ENCODE measurements at regions not wholly inside any gene's neighbourhood (a gene's known extent, or its start where the extent isn't known, plus 50 kb on each side); places are given as distances from the start of the nearest gene placed in this dataset.

DNA sequence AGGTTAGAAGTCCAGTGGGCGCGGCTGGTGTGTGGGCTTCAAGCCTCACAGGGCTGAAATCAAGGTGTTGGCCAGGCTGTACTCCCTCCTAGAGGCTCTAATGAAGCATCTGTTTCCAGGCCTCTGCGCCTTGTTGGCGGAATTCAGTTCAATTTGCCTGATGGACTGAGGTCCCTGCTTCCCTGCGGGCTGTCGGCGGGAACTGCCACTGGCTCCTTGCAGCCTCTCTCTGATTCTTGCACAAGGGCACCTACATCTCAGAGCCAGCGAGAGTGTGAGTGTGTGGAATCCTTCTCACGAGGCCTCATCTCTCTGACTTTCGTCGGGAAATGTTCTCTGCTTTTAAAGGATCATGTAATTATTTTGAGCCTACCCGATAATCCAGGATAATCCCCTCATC, 128.6 kb downstream of the DLEU7 start:
- no peak for ATAC-seq (ENCODE audit: poor library complexity)
- intact Hi-C loops (cut with DNase I) = no loop called here
- no peak for DNase-seq

DNA sequence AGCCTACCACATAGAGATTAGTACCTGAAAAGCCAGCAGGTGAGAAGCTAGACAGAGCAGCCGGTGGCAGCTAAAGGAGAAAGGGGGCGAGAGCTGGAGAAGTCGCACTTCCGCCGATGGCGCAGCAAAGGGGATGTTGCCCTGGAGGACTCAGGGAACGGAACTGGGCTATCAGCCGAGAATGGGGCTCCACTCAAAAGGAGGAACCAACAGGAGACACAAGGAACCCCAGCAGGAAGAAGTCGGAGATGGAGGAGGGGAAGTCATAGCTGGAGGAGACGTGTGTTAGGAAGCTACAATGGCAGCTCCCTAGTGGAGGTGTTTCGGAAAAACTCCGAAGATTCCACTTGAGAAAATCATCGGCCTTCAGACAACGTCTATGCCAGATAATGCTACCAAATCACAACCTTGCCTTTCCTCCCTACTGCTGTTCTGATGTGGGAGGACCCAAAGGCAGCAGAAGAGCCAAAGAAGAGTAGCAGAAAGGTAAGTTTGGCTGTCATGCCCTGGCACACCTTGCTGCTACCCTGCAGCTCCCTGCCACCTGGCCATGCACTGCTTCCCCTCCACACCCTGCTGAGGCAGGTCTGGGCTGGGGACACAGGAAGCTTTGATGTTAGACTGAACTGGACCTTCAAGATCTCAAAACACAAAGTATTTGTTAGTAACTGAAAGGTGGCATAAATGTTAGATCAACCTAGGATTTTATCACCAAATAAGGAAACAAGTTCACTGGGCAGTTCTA, 127.9 kb downstream of the DLEU7 start:
- intact Hi-C loops (cut with DNase I) = no loop called here
- ATAC-seq (ENCODE audit: poor library complexity) (peak; percentile 65), DNase-seq (peak; percentile 74)

DNA sequence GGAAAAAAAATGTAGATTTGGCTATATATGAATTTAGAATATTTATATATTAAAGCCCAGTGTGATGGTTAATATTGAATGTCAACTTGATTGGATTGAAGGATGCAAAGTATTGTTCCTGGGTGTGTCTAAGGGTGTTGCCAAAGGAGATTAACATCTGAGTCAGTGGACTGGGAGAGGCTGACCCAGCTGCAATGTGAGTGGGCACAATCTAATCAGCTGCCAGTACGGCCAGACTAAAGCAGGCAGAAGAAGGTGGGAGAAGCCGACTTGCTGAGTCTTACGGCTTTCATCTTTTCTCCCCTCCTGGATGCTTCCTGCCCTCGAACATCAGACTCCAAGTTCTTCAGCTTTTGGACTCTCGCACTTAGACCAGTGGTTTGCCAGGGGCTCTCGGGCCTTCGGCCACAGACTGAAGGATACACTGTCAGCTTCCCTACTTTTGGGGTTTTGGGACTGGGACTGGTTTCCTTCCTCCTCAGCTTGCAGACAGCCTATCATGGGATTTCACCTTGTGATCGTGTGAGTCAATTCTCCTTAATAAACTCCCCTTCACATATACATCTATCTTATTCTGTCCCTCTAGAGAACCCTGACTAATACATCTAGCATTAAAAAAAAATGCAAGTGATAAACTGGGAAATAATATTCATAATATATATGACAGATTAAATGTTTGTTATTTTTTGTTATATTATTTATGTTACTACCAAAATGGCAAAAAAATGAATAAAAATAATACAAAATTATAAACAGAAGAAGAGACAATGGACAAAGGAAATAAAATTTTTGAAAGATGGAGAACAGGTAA, 122.4 kb downstream of the DLEU7 start:
- intact Hi-C loops (cut with DNase I) = no loop called here
- no peak for DNase-seq
- no peak for ATAC-seq (ENCODE audit: poor library complexity)

DNA sequence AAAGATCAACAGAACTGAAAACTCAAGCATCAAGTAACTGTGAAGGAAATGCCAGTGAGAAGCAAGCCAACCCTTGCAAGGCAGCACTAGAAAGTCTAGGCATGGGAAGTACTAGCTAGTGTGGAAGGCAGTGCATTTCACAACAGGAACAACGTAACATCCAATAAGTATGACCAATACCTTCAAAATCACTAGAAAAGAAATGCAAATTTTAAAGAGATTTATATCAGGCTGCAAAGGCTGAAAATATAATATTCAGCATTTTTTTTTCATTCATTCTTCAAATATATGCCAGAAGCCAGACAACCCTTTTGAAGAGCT, 121.9 kb downstream of the DLEU7 start:
- intact Hi-C loops (cut with DNase I) = no loop called here

DNA sequence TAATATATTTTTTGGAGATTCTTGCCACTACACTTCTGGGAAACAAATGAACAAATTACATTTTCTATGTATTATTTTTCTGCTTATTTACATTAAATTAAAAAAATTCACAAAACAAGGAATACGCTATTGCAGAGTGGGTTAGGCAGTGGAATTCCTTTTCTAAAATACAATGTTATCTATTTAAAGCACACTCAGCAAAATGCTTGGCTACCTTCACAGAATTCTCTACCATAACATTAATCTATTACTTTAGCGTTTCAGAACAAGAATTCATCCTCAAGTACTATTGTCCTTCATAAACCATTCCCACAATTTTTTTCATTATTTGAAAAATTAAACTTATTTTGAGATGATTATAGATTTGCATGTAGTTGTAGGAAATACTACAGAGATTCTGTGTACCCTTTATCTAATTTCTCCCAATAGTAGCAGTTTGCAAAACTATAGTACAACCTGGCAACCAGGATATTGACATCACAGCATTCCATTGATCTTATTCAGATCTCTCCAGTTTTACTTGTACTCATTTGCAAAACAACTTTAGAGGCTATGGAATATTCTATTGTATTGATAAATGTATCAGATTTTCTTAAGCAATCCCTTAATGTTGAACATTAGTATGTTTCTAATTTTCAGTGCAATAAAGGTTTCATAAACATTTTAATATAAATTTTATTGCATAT, 120.9 kb downstream of the DLEU7 start:
- intact Hi-C loops (cut with DNase I) = no loop called here
- ATAC-seq (ENCODE audit: poor library complexity) = no peak

More for the DNA sequence above, 121.9 kb downstream of the DLEU7 start:
- ATAC-seq (ENCODE audit: poor library complexity) = no peak
- DNase-seq = no peak

DNA sequence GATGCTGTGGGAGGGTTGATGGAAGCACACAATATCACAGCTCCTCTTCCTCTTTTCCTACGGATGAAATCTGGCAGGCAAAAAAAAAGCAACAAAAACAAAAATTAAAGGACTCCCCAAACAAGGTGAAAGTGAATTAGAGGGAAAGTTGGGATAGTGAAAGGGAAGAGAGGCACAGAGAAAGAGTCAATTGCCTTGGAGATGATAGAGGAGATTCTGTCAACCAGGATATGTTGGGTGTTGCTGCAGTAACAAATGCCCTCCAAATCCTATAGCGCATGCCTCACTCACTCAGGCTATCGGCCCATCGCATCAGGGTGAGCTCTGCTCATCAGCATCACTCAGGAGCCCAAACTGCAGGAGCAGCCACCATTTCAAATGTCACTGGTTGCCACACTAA, 119.1 kb downstream of the DLEU7 start:
- ATAC-seq (ENCODE audit: poor library complexity) (no peak), DNase-seq (no peak)
- intact Hi-C loops (cut with DNase I) = no loop called here

More for the DNA sequence above, 120.9 kb downstream of the DLEU7 start:
- no peak for DNase-seq

DNA sequence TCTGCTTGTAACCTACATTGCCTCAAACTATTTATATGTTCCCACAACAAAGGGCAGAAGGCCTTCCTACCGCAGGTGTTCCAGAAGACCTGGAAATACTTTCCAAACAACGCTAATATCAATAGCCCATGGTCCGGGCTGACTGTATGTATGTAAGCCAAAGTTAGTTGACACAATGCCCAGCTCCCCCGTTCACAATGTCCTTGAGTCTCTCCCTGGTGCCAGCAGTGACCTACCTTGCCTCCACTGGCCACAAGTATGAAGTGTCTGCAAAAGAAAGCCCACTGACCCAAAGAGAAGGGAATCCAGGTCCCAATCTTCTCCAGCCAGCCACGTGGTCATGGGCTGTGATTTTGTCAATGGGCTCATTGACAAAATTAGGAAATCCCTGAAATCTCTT, 118.6 kb downstream of the DLEU7 start:
- ATAC-seq (ENCODE audit: poor library complexity) (no peak), DNase-seq (no peak)
- intact Hi-C loops (cut with DNase I) = no loop called here

DNA sequence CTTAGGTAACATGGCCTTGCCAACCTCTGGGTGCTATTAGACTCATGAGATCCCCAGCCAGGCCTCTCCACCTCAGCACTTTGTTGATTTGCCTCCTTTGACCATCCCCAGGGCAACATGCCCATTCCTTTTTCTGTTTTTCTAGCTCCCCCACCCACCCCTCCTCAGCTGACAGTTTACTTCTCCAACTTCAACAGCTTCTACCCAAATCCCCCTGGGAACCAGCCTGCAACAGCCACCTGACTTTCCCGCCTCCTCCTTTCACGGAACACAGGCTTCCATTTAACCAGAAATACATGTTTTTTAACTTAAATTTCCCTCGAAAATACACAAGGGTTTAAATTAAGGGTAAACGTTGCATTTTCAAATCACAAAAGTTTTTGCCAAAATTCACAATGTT, 117.3 kb downstream of the DLEU7 start:
- intact Hi-C loops (cut with DNase I) = no loop called here
- DNase-seq (no peak), ATAC-seq (ENCODE audit: poor library complexity) (no peak)

DNA sequence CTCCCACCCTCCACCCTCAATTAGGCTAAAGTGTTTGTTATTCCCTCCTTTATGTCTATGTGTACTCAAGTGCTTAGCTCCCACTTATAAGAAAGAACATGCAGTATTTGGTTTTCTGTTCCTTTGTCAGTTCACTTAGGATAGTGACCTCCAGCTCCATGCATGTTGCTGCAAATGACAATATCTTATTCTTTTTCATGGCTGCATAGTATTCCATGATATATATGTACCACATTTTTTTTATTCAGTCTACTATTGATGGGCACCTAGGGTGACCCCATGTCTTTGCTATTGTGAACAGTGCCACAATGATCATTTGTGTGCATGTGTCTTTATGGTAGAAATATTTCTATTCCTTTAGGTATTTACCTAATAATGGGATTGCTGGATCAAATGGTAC, 114.3 kb downstream of the DLEU7 start:
- DNase-seq = no peak
- intact Hi-C loops (cut with DNase I) = no loop called here
- ATAC-seq (ENCODE audit: poor library complexity) = no peak

DNA sequence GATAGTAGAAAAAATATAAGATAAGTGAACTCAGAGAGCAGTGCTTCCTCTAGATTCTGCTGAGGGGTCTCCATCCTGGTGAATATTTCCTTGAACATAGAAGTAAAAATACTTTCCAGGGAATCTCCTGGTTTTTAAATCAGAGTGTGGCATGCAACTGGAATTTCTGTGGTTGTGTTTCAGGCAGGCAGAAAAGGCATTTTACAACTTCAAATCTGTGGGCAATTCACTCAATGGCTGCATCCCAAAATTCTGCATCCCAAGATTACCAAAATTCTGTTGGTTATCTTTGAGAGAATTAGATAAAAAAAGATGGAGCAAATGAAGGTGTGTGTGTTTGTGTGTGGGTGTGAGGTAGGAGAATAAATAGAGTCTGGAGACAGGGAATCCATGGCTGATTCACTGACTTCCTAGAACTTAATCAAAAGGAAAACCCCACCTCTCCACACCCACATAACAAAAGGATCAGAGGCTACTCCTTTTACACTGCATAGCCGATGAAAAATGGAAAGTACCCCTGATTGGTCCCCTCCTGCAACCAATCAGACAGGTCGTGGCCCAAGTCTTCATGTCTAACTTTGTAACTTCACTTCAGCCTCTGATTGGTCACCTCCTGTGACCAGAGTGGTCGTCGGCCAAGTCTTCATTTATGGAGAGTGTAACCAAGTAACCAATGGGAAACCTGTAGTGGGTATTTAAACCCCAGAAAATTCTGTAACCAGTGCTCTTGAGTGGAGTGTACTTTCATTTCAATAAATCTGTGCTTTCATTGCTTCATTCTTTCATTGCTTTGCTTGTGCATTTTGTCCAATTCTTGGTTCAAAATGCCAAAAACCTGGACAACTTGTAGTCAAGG, 112.8 kb downstream of the DLEU7 start:
- intact Hi-C loops (cut with DNase I) = no loop called here
- ATAC-seq (ENCODE audit: poor library complexity) (no peak), DNase-seq (no peak)

DNA sequence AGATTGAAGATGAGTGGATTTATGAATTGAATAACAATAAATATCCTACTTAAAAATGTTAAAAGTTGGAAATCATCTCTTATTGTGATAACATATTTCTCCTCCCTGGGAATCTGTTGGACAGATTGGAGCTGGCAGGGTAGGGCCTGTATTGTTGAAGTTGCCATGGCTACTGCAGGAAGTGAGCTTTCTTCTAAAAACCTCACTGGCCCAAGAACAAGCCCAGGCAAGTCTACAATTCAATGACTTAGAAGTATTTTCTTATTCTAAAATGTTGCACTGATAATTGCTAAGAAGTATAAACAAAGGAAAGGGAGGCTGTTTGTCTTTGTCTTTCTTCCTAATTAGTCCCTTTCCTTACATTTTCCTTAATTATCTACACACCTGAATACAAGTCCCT, 112.1 kb downstream of the DLEU7 start:
- intact Hi-C loops (cut with DNase I) = no loop called here
- DNase-seq = no peak
- ATAC-seq (ENCODE audit: poor library complexity) = no peak

DNA sequence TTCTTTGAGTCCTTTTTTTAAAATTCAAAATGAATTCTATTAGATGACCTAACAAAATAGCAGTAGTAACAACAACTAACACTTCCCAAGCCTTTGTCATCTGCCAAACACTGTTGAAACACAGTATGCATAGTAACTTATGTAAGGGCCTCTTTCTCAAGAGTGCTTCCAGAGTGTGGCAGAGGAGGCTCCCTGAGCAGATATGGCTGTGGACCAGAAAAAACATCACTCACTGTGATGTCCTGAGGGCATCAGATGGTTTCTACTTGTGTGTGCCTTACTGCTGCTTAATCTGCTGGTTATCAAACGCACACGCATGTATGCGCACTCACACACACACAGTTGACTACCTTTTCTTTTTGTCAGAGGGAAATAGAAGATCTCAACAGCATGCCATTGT, 110.8 kb downstream of the DLEU7 start:
- intact Hi-C loops (cut with DNase I) = no loop called here
- no peak for ATAC-seq (ENCODE audit: poor library complexity)
- DNase-seq = no peak

DNA sequence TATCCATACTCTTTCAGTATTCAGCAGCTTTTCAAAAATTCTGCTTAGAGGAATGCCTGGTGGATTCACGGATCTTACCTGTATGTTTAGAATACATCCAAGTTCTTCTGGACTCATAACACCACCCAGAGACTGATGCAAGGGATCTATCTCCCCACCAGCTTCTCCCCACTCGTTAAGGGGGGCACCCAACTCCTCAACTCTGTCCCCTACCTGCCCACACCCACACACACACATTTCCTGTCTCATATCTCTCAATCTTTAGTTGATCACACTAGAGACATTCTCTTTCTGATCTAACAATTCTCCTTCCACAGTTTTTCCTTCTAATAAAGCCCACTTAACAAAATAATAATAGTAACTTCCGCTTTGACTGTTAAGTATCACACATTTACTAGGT, 110.1 kb downstream of the DLEU7 start:
- ATAC-seq (ENCODE audit: poor library complexity) (no peak), DNase-seq (no peak)
- intact Hi-C loops (cut with DNase I) = no loop called here

DNA sequence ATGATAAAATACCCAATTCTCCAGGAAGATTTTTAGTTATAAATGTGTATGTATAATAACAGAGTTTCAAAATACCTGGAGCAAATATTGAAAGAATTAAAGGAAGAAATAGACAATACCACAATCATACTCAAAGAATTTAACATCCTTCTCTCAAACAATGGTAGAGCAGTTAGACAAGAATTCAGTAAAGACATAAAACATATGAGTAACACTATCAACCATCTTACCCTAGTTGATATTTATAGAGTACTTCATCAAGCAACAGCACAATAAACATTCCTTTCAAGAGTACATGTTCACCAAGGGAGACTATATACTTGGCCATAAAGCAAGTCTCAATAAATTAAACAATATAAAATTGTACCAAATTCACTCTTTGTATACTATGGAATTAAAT, 108.4 kb downstream of the DLEU7 start:
- intact Hi-C loops (cut with DNase I) = no loop called here
- DNase-seq = no peak
- no peak for ATAC-seq (ENCODE audit: poor library complexity)

DNA sequence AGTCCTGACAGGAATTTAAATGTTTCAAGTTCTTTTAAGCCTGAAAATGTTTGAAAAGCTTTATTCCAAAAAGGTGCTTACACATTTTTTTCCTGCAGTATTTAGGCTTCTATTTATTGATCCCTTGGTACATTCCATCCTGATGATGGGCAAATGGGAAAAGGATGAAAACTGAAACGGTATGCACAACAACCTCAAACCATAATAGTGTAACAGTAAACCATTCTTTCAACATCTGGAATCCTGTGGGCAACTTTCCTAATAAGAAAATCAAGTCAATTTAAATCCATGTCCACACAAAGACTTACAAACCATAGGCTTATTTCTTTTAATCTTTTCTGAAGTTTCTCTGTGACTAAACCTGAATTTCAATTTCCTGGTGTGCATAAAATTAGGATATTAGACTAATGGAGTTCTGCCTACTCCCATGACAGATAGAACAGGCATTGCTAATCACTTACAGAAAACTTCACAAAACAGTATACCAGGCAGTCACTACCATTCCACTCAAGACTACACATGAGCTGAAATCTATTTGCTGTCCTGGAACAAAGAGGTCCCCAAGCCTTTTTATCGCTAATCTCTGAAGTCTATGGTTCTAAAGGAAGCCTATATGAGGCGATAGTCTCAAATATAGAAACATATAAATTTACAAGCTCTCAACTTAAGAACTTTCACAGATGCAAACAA, 103.3 kb downstream of the DLEU7 start:
- no peak for DNase-seq
- intact Hi-C loops (cut with DNase I) = no loop called here
- ATAC-seq (ENCODE audit: poor library complexity) = no peak

DNA sequence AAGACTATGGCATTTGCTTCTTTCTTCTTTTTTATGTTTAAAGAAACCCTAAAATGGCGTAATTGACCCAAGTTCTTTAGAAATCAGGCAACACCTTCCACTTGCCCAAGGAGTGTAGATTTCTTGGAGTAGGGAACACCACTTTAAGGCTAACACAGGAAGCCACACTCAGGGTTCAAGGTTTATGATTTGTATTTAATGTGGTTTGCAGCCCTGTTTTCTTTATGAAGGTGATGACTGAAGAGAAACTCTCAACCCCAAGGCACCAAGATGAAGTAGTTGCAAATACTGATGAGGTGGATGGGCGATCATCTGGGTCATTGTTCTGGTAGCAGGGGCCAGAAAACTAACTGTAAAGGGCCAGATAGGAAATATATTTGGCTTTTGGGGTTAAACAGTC, 101.1 kb downstream of the DLEU7 start:
- DNase-seq = no peak
- no peak for ATAC-seq (ENCODE audit: poor library complexity)
- intact Hi-C loops (cut with DNase I) = no loop called here

DNA sequence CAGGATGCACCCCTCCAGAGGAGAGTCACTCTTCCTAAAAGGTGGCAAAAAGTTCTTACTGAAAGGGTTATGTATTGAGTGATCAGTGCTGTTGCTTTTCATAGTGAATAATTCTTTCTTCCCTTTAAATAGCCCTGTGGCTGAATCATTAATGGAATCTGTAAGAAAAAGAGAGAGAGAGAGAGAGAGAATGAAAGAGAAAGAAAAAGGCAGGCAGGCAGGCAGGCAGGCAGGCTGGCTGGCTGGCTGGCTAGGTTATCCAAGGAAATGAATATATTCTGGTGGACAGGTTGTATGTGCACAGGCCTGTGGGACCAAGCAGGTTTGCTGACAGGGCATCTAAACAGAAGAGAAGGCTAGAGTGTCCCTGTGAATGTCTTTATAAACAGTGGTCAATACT, 100.5 kb downstream of the DLEU7 start:
- DNase-seq = no peak
- ATAC-seq (ENCODE audit: poor library complexity) = no peak
- intact Hi-C loops (cut with DNase I) = no loop called here

DNA sequence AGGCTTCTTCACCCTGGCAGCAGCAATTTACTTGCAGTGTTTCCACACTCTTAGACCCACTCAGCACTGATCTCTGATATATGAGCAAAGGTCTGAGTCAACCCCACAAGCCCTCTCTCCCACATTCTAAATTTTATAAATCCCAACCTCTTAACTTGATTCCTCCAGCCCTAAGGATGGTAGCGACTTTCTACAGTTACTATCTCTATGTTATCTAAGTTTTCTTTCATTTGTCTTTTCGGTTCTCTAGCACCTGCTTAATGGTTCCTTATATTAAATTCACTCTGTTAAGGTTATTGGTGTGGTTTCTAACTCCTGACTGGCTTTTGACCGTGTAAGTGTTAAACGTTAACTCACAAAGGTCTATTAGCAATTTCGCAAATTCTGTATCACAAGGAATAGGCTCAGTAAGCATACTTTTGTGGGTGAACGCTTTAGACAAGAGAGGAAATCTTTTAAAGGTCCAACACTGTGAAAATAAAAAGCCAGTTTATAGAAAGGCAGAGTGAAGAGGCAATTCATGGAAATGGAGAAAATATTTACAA, 99.3 kb downstream of the DLEU7 start:
- ATAC-seq (ENCODE audit: poor library complexity) (no peak), DNase-seq (no peak)
- intact Hi-C loops (cut with DNase I) = no loop called here
